B cell (primary cell): ENCODE measurements at regions not wholly inside any gene's neighbourhood (a gene's known extent, or its start where the extent isn't known, plus 50 kb on each side); places are given as distances from the start of the nearest gene placed in this dataset.

ENCODE experiments used
- ATAC-seq: fragments of 200-7000 bp; cut with Tn5 transposase; one replicate; pipeline ENCODE4 v1.10.0; 2021; ENCODE audit warnings: low read depth, mild to moderate bottlenecking, moderate number of reproducible peaks, moderate library complexity
- CTCF ChIA-PET: fragments of 350-600 bp; sonication (Branson Sonifier 250); formaldehyde crosslinking; loops from one replicate; lab custom pipeline; 2021; ENCODE audit warnings: antibody characterized with exemption, inconsistent platforms; lab: Charles Lee
- POLR2A ChIA-PET: fragments of 350-600 bp; sonication (Branson Sonifier 250); formaldehyde crosslinking; loops from one replicate; lab custom pipeline; 2021; ENCODE audit warnings: antibody characterized with exemption; lab: Charles Lee
- DNase-seq: peaks from one replicate; pipeline ENCODE4 v3.0.0; 2013
- H2AFZ ChIP-seq: 2 replicates; pipeline ENCODE4 v1.6.1; 2012; ENCODE audit warnings: mild to moderate bottlenecking, low read depth, low read length; ENCODE audit not compliant: insufficient read depth, poor library complexity, severe bottlenecking
- H3K27ac ChIP-seq, 2 donors: 1 replicate in 1 of 2; 2 replicates in 1 of 2; pipeline ENCODE4 v1.5.1; 2012 to 2013; ENCODE audit warnings: low read length in 2 of 2, mild to moderate bottlenecking in 2 of 2, moderate library complexity in 1 of 2
- H3K27me3 ChIP-seq, 4 experiments: fragments of 200-600 bp in 1 of 4; sonication (generic) in 1 of 4; replicated peaks in 1 of 4; 1 replicate in 2 of 4; 2 replicates in 2 of 4; pipeline versions ENCODE4 v1.6.1 to v1.7.0; 2013 to 2016; ENCODE audit warnings: low read length in 3 of 4, mild to moderate bottlenecking in 2 of 4, mixed read lengths in 1 of 4, moderate library complexity in 1 of 4; ENCODE audit not compliant: insufficient read depth in 4 of 4, control insufficient read depth in 3 of 4; ENCODE audit errors: control extremely low read depth in 1 of 4
- H3K36me3 ChIP-seq, 2 experiments: replicated peaks in 1 of 2; 1 replicate in 1 of 2; 2 replicates in 1 of 2; pipeline versions ENCODE4 v1.6.1 to v1.7.1; 2013; ENCODE audit warnings: low read length in 1 of 2; ENCODE audit not compliant: insufficient read depth in 2 of 2, control insufficient read depth in 1 of 2; ENCODE audit errors: control extremely low read depth in 1 of 2, extremely low read depth in 1 of 2
- H3K4me1 ChIP-seq, 2 donors: fragments of 200-600 bp in 1 of 2; sonication (generic) in 1 of 2; 1 replicate in 1 of 2; 2 replicates in 1 of 2; pipeline versions ENCODE4 v1.5.1 to v1.6.1; 2013 to 2017; ENCODE audit warnings: low read length in 2 of 2; ENCODE audit not compliant: control insufficient read depth in 2 of 2, insufficient read depth in 2 of 2
- H3K4me2 ChIP-seq: replicated peaks from 2 replicates; pipeline ENCODE3; 2012; ENCODE audit warnings: mild to moderate bottlenecking, low read depth, low read length; ENCODE audit not compliant: poor library complexity, severe bottlenecking
- H3K4me3 ChIP-seq, 5 experiments: fragments of 200-600 bp in 1 of 5; sonication (generic) in 1 of 5; 1 replicate in 3 of 5; 2 replicates in 2 of 5; pipeline versions ENCODE4 v1.5.1 to v1.7.0; 2011 to 2016; ENCODE audit warnings: low read length in 4 of 5, mild to moderate bottlenecking in 4 of 5, low read depth in 2 of 5, control low read depth in 1 of 5, moderate library complexity in 1 of 5; ENCODE audit not compliant: insufficient read depth in 1 of 5; ENCODE audit errors: control extremely low read depth in 1 of 5, extremely low read depth in 1 of 5
- H3K79me2 ChIP-seq: fragments of 200-600 bp; sonication (generic); one replicate; pipeline ENCODE4 v1.6.0; 2016; ENCODE audit warnings: low read length; ENCODE audit not compliant: control insufficient read depth, insufficient read depth
- H3K9ac ChIP-seq: fragments of 200-600 bp; sonication (generic); 2 replicates; pipeline ENCODE4 v1.6.1; 2017; ENCODE audit warnings: mild to moderate bottlenecking, low read length, moderate library complexity
- H3K9me3 ChIP-seq, 3 donors: one replicate each; pipeline versions ENCODE4 v1.6.1 to v1.7.1; 2013; ENCODE audit warnings: low read length in 2 of 3; ENCODE audit not compliant: control insufficient read depth in 2 of 3, insufficient read depth in 1 of 3; ENCODE audit errors: control extremely low read depth in 1 of 3
- H4K20me1 ChIP-seq: 2 replicates; pipeline ENCODE4 v1.6.0; 2012; ENCODE audit warnings: mild to moderate bottlenecking, low read length; ENCODE audit not compliant: insufficient read depth, control insufficient read depth, poor library complexity, severe bottlenecking
- H3K27ac Mint-ChIP-seq: one replicate; pipeline ENCODE4 v1.8.0; 2021; ENCODE audit warnings: mixed read lengths
- H3K27me3 Mint-ChIP-seq: one replicate; pipeline ENCODE4 v1.8.0; 2021; ENCODE audit warnings: mixed read lengths
- H3K4me1 Mint-ChIP-seq: one replicate; pipeline ENCODE4 v1.8.0; 2021; ENCODE audit warnings: mixed read lengths
- H3K4me3 Mint-ChIP-seq: one replicate; pipeline ENCODE4 v1.8.0; 2021; ENCODE audit warnings: mixed read lengths
- H3K9me3 Mint-ChIP-seq: one replicate; pipeline ENCODE4 v1.8.0; 2022; ENCODE audit warnings: mixed read lengths; ENCODE audit not compliant: insufficient read depth
- CTCF ChIP-seq: fragments of 200-600 bp; IDR thresholded peaks from one replicate; pipeline ENCODE4 v1.8.0; 2022; ENCODE audit warnings: antibody characterized with exemption, mild to moderate bottlenecking
- EZH2 ChIP-seq: IDR thresholded peaks from 2 replicates; pipeline ENCODE4 v1.6.1; 2012; ENCODE audit warnings: borderline replicate concordance, low read depth, mild to moderate bottlenecking, moderate library complexity, low read length; ENCODE audit not compliant: insufficient read depth, poor library complexity, severe bottlenecking
- WGBS: methylation state at CpG from one replicate; pipeline ENCODE4 v1.1.5; 2013; ENCODE audit warnings: missing lambda C conversion rate; ENCODE audit not compliant: insufficient coverage; 5-methylcytosine and 5-hydroxymethylcytosine counted together
- intact Hi-C: fragments of 100-400 bp; cut with micrococcal nuclease; formaldehyde crosslinking; loops from one replicate; pipeline ENCODE4 v1.10.0; 2022

- Histone ChIP-seq H3K27me3 (no peaks in the 10 kb centered on the region), H2AFZ (no peak overlapping the region), H3K36me3 (no peaks in the 10 kb centered on the region), H3K4me3 (no peak overlapping the region), H3K4me2 (no peak overlapping the region), H3K79me2 (no peaks in the 10 kb centered on the region), H3K9me3 (no peaks in the 10 kb centered on the region), H3K9ac (no peak overlapping the region), H4K20me1 (no peaks in the 10 kb centered on the region), H3K27ac (no peak overlapping the region), H3K4me1 (no peaks in the 10 kb centered on the region)
- Mint-ChIP-seq H3K4me3 (no peak overlapping the region), H3K27me3 (no peaks in the 10 kb centered on the region), H3K4me1 (no peaks in the 10 kb centered on the region), H3K27ac (no peak overlapping the region), H3K9me3 (no peaks in the 10 kb centered on the region)
- ChIA-PET CTCF (no interaction called here), POLR2A (no interaction called here)
- intact Hi-C loops = no loop called here
- WGBS = 100% methylated on average over 1 of the region's 5 CpGs
- DNase-seq = no peak
- TF ChIP-seq EZH2 (no peak), CTCF (no peak)
- ATAC-seq = no peak
Measured at GRCh38 chr13:67341406-67341805, 111.3 kb upstream of the PCDH9 start.

GRCh38 chr13:67330149-67330548 is 100.0 kb upstream of the PCDH9 start:
- DNase-seq (no peak), ATAC-seq (no peak)
- WGBS = no CpG with 5 or more reads among the region's 3 CpGs
- H2AFZ ChIP-seq = no peak overlapping the region
- H3K27ac ChIP-seq = no peak overlapping the region
- POLR2A ChIA-PET = no interaction called here
- no peak overlapping the region for H3K9ac ChIP-seq
- H4K20me1 ChIP-seq = no peaks in the 10 kb centered on the region
- H3K36me3 ChIP-seq = no peaks in the 10 kb centered on the region
- TF ChIP-seq EZH2 = no peak
- no peaks in the 10 kb centered on the region for H3K9me3 Mint-ChIP-seq
- no peaks in the 10 kb centered on the region for H3K79me2 ChIP-seq
- no peaks in the 10 kb centered on the region for H3K4me1 Mint-ChIP-seq
- no peaks in the 10 kb centered on the region for H3K27me3 ChIP-seq
- H3K4me1 ChIP-seq = no peaks in the 10 kb centered on the region
- no peak overlapping the region for H3K4me2 ChIP-seq
- no peaks in the 10 kb centered on the region for H3K27me3 Mint-ChIP-seq
- no peaks in the 10 kb centered on the region for H3K9me3 ChIP-seq
- H3K4me3 Mint-ChIP-seq = no peak overlapping the region
- H3K4me3 ChIP-seq = no peak overlapping the region
- no peak overlapping the region for H3K27ac Mint-ChIP-seq
- CTCF ChIA-PET = no interaction called here
- intact Hi-C loops = no loop called here
